HFFc6 (cell line): ENCODE measurements at regions not wholly inside any gene's neighbourhood (a gene's known extent, or its start where the extent isn't known, plus 50 kb on each side); places are given as distances from the start of the nearest gene placed in this dataset.
A peak's percentile ranks its signal among the peaks of the same experiment; 100 is the strongest.

ENCODE experiments used
- DNase-seq: peaks from one replicate; pipeline ENCODE4 v3.0.0-alpha.2; 2018
- H3K27ac Mint-ChIP-seq: 2 replicates; pipeline ENCODE4 v1.8.0; 2020; ENCODE audit warnings: mild to moderate bottlenecking, mixed read lengths
- H3K27me3 Mint-ChIP-seq: 2 replicates; pipeline ENCODE4 v1.8.0; 2021; ENCODE audit warnings: mild to moderate bottlenecking, moderate library complexity, mixed read lengths; ENCODE audit not compliant: insufficient read depth
- H3K36me3 Mint-ChIP-seq: 2 replicates; pipeline ENCODE4 v1.8.0; 2021; ENCODE audit warnings: low read depth, mixed read lengths
- H3K4me1 Mint-ChIP-seq: 2 replicates; pipeline ENCODE4 v1.8.0; 2020; ENCODE audit warnings: low read depth, mixed read lengths
- H3K4me3 Mint-ChIP-seq: 2 replicates; pipeline ENCODE4 v1.8.0; 2020; ENCODE audit warnings: mild to moderate bottlenecking, moderate library complexity, mixed read lengths
- H3K9me3 Mint-ChIP-seq: 2 replicates; pipeline ENCODE4 v1.8.0; 2020; ENCODE audit warnings: mild to moderate bottlenecking, mixed read lengths
- TF ChIP-seq, protein P1 (sequence below): fragments of 200-600 bp; sonication (generic); IDR thresholded peaks from 2 replicates; pipeline ENCODE4 v1.5.0; 2021; ENCODE audit warnings: antibody characterized with exemption, mild to moderate bottlenecking

DNA sequence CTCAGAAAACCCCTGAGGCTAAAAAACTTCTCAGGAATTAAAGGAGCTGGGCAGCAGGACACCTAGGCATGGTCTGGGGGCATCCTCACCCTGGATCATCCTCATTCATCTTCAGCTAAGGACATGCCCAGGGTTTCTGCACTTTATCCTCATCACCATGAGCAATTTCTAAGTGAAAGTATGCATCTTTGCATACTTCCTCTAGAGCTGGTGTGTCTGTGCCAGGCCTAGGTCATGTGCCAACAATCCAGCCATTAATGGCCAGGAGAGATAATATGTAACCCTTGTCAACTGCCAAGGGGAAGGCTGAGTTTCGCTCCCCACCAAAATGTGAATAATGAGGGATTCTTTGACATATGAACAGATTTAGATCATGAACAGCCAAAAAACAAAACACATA is 160.5 kb downstream of the KITLG start:
- Mint-ChIP-seq H3K27me3 (no peaks in the 10 kb centered on the region), H3K4me1 (peaks cover 76% of the 10 kb centered on the region), H3K27ac (peak overlapping the region; percentile 88), H3K9me3 (no peaks in the 10 kb centered on the region), H3K36me3 (peaks cover 30% of the 10 kb centered on the region; the same call in 1 of the 2 replicates), H3K4me3 (peak overlapping the region; percentile 86)
- peak; percentile 45 for DNase-seq
- TF ChIP-seq, protein P1, sequence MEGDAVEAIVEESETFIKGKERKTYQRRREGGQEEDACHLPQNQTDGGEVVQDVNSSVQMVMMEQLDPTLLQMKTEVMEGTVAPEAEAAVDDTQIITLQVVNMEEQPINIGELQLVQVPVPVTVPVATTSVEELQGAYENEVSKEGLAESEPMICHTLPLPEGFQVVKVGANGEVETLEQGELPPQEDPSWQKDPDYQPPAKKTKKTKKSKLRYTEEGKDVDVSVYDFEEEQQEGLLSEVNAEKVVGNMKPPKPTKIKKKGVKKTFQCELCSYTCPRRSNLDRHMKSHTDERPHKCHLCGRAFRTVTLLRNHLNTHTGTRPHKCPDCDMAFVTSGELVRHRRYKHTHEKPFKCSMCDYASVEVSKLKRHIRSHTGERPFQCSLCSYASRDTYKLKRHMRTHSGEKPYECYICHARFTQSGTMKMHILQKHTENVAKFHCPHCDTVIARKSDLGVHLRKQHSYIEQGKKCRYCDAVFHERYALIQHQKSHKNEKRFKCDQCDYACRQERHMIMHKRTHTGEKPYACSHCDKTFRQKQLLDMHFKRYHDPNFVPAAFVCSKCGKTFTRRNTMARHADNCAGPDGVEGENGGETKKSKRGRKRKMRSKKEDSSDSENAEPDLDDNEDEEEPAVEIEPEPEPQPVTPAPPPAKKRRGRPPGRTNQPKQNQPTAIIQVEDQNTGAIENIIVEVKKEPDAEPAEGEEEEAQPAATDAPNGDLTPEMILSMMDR = no peak

DNA sequence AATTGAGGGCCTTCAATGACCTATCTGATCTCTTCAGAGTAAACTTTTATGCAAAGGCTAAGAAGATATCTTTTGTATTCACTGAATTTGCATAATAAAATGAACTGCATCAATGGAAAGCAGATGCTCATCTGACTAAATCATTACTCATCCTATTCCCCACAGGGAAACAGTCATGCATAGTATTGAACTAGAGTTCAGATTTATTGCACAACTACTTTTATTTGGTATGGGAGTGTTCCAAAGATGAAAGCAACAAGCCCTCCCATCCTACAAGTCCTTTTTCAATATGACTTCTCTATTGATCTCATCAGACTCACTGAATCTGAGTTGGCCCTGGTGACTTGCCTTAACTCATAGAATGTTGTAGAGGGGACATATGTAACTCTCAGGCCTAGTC is 159.8 kb downstream of the KITLG start:
- peak; percentile 93 for DNase-seq
- Mint-ChIP-seq H3K27ac (peak overlapping the region; percentile 88), H3K4me3 (no peak overlapping the region; the same call in 1 of the 2 replicates), H3K36me3 (peaks cover 30% of the 10 kb centered on the region; the same call in 1 of the 2 replicates), H3K27me3 (no peaks in the 10 kb centered on the region), H3K9me3 (no peaks in the 10 kb centered on the region), H3K4me1 (peaks cover 71% of the 10 kb centered on the region)
- TF ChIP-seq, protein P1 = no peak

DNA sequence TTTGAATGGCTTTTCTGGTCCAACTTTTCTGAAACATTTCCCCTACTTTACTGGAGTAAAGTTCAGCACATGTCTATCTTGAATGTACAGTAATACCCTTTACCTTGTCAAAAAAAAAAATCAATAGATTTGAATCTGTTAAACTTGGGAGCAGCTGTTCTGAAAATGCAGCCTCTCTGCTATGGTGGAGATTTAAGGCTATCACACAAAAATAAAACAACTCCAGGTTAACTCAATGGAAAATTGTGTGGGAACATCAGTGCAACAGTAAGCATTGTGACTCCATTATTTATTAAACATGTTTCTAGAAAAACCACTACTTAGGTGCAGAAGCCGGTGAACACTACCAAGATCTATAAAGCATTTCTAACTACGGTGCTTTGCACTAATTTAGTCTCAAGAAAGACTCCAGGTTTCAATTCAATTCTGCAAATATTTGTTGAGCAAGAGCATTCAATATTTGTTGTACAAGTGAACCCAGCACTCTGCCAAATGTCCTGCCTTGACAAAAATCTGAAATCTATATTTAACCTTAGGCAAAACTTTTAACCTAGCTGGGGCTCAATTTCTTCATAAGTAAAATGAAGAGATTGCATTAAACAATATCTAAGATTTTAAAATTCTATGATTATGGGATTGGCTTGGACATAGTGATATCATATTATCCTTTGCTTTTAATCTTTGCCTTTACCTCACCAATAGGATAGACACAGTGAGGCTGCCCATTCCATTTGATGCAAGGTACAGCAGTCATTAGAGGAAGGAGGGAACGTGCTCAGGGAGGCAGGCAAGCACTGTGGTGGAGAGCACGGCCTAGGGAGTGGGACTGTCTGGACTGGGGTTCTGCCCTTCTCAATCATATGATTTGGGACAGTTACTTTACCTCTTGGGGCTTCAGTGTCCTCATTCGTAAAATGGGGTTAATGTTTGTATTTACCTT is 155.2 kb downstream of the KITLG start:
- H3K27ac Mint-ChIP-seq = no peak overlapping the region
- H3K4me3 Mint-ChIP-seq = no peak overlapping the region

DNA sequence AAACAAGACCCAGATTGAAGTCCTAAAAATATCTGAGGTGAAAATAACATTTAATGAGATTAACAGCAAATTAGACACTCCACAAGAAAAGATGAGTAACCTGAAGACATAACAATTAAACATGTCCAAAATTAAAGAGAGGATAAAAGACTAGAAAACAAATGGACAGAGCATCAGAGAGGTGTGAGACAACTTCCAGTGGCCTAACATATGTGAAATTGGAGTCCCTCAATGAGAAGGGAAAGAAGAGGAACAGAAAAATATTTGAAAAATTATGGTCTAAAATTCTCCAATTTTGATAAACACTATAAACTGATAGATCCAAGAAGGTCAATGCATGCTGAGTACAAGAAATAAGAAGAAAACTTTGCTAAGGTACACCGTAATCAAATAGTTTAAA is 151.9 kb downstream of the KITLG start:
- TF ChIP-seq, protein P1 = no peak
- Mint-ChIP-seq H3K4me1 (peaks cover 26% of the 10 kb centered on the region), H3K27me3 (no peaks in the 10 kb centered on the region; the same call in 1 of the 2 replicates), H3K36me3 (peaks cover 19% of the 10 kb centered on the region), H3K4me3 (no peak overlapping the region), H3K27ac (no peak overlapping the region), H3K9me3 (peaks cover 16% of the 10 kb centered on the region)
- no peak for DNase-seq

More for the DNA sequence above, 155.2 kb downstream of the KITLG start:
- no peak for DNase-seq
- H3K36me3 Mint-ChIP-seq = peaks cover 19% of the 10 kb centered on the region
- TF ChIP-seq, protein P1 = no peak
- peaks cover 25% of the 10 kb centered on the region for H3K4me1 Mint-ChIP-seq
- peaks cover 16% of the 10 kb centered on the region for H3K9me3 Mint-ChIP-seq
- no peaks in the 10 kb centered on the region for H3K27me3 Mint-ChIP-seq

DNA sequence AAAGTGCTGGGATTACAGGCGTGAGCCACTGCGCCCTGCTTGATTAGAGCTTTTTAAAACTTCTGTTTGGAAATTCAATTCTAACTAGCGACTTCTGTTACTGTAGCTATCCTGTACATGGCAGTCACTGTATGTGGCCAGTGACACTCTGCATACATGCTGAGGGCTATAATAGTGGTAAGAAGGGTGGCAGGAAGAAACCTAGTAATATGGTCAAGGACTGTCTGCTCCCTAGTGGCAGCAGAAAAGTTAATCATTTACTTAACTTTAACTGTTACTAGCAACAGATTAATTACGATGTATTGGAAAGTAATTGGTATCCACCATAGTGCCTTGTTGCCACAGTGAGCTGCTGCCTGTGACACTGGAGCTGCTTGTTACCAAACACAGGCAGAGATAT is 149.0 kb downstream of the KITLG start:
- no peak for DNase-seq
- H3K9me3 Mint-ChIP-seq = peaks cover 16% of the 10 kb centered on the region
- no peak overlapping the region for H3K27ac Mint-ChIP-seq
- TF ChIP-seq, protein P1 = no peak
- peaks cover 53% of the 10 kb centered on the region for H3K4me1 Mint-ChIP-seq
- H3K4me3 Mint-ChIP-seq = no peak overlapping the region
- H3K36me3 Mint-ChIP-seq = peaks cover 19% of the 10 kb centered on the region
- H3K27me3 Mint-ChIP-seq = no peaks in the 10 kb centered on the region; the same call in 1 of the 2 replicates
